Chondrocyte (in vitro differentiated cells): ENCODE measurements at regions not wholly inside any gene's neighbourhood (a gene's known extent, or its start where the extent isn't known, plus 50 kb on each side); places are given as distances from the start of the nearest gene placed in this dataset.
A peak's percentile ranks its signal among the peaks of the same experiment; 100 is the strongest.

ENCODE experiments used
- DNase-seq: peaks from one replicate; pipeline ENCODE4 v3.0.0; 2021; ENCODE audit warnings: mixed read lengths, low spot score
- H3K27ac Mint-ChIP-seq: one replicate; pipeline ENCODE4 v1.8.0; 2021; ENCODE audit warnings: mild to moderate bottlenecking, moderate library complexity, mixed read lengths; ENCODE audit not compliant: unreplicated experiment
- H3K27me3 Mint-ChIP-seq: 2 replicates; pipeline ENCODE4 v1.8.0; 2021; ENCODE audit warnings: low read depth, mixed read lengths
- H3K36me3 Mint-ChIP-seq: 2 replicates; pipeline ENCODE4 v1.8.0; 2021; ENCODE audit warnings: low read depth, mixed read lengths
- H3K4me1 Mint-ChIP-seq: 2 replicates; pipeline ENCODE4 v1.8.0; 2021; ENCODE audit warnings: low read depth, mild to moderate bottlenecking, mixed read lengths
- H3K4me3 Mint-ChIP-seq: one replicate; pipeline ENCODE4 v1.8.0; 2021; ENCODE audit warnings: mild to moderate bottlenecking, moderate library complexity, mixed read lengths; ENCODE audit not compliant: unreplicated experiment
- H3K9me3 Mint-ChIP-seq: 2 replicates; pipeline ENCODE4 v1.8.0; 2021; ENCODE audit warnings: low read depth, mixed read lengths
- CTCF ChIP-seq: fragments of 200-600 bp; sonication (generic); IDR thresholded peaks from 2 replicates; pipeline ENCODE4 v1.5.0; 2021; ENCODE audit warnings: antibody characterized with exemption, mild to moderate bottlenecking, moderate library complexity

- DNase-seq = no peak
- H3K4me1 Mint-ChIP-seq = peaks cover 36% of the 10 kb centered on the region
- H3K27me3 Mint-ChIP-seq = no peaks in the 10 kb centered on the region
- no peaks in the 10 kb centered on the region for H3K9me3 Mint-ChIP-seq
- TF ChIP-seq CTCF = no peak
- no peaks in the 10 kb centered on the region for H3K36me3 Mint-ChIP-seq
- no peak overlapping the region for H3K4me3 Mint-ChIP-seq
- no peak overlapping the region for H3K27ac Mint-ChIP-seq
These were observed 286.4 kb downstream of the C7orf25 start for GRCh38 chr7:42625421-42625820.

GRCh38 chr7:42624471-42624870 lies 287.4 kb downstream of the C7orf25 start:
- DNase-seq = no peak
- Mint-ChIP-seq H3K27ac (no peak overlapping the region), H3K4me3 (no peak overlapping the region), H3K4me1 (peaks cover 36% of the 10 kb centered on the region), H3K27me3 (no peaks in the 10 kb centered on the region), H3K9me3 (no peaks in the 10 kb centered on the region), H3K36me3 (no peaks in the 10 kb centered on the region)
- TF ChIP-seq CTCF = no peak

GRCh38 chr7:42621543-42622219 lies 290.2 kb downstream of the C7orf25 start:
- Mint-ChIP-seq H3K27ac (peak overlapping the region; percentile 28), H3K4me3 (no peak overlapping the region), H3K4me1 (peaks cover 24% of the 10 kb centered on the region), H3K36me3 (no peaks in the 10 kb centered on the region), H3K27me3 (no peaks in the 10 kb centered on the region), H3K9me3 (no peaks in the 10 kb centered on the region)
- DNase-seq = no peak
- TF ChIP-seq CTCF = no peak

GRCh38 chr7:42618651-42619360 lies 293.1 kb downstream of the C7orf25 start:
- H3K4me1 Mint-ChIP-seq = peaks cover 15% of the 10 kb centered on the region
- no peaks in the 10 kb centered on the region for H3K36me3 Mint-ChIP-seq
- H3K9me3 Mint-ChIP-seq = no peaks in the 10 kb centered on the region
- H3K27me3 Mint-ChIP-seq = no peaks in the 10 kb centered on the region
- no peak for TF ChIP-seq CTCF
- no peak overlapping the region for H3K4me3 Mint-ChIP-seq
- DNase-seq = no peak
- no peak overlapping the region for H3K27ac Mint-ChIP-seq

GRCh38 chr7:42617806-42618457 lies 293.9 kb downstream of the C7orf25 start:
- H3K27ac Mint-ChIP-seq = no peak overlapping the region
- H3K4me3 Mint-ChIP-seq = no peak overlapping the region
- DNase-seq = no peak
- H3K9me3 Mint-ChIP-seq = no peaks in the 10 kb centered on the region
- no peaks in the 10 kb centered on the region for H3K27me3 Mint-ChIP-seq
- peak; percentile 16 for TF ChIP-seq CTCF
- no peaks in the 10 kb centered on the region for H3K36me3 Mint-ChIP-seq
- peaks cover 13% of the 10 kb centered on the region for H3K4me1 Mint-ChIP-seq
